ENCODE measurements at regions not wholly inside any gene's neighbourhood (a gene's known extent, or its start where the extent isn't known, plus 50 kb on each side); places are given as distances from the start of the nearest gene placed in this dataset.

DNA sequence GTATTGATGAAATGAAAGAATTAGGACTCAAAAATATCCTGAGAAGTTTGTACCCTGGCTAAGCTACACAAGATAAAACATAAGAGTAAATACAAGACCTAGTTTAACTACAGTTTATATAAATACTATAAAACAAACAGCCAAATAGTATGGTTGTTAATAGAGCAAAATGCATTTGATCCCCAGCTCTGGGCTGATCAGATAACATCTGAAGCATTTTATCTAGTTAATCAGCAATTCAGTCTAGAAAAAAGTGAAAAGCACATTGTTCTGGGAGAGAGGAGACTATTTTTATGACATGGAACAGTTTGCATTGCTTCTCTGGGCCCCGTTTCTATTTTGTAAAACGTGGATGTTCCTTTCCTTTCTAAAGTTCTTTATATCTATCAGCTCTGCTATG lies 139.6 kb upstream of the RORB start:
- Mint-ChIP-seq H3K9me3 (ENCODE audit: low read depth) (no peaks in the 10 kb centered on the region), H3K36me3 (ENCODE audit: low read depth) (no peaks in the 10 kb centered on the region), H3K4me3 (no peak overlapping the region), H3K27me3 (no peaks in the 10 kb centered on the region), H3K27ac (no peak overlapping the region), H3K4me1 (no peaks in the 10 kb centered on the region)
- ChIA-PET POLR2A (no interaction called here), CTCF (interaction anchor here (0.8 kb wide), 1 partner anchor 21 kb away, joined by 6 read pairs; no protein-coding TSS in a partner anchor)
- DNase-seq (no peak), ATAC-seq (no peak)
- intact Hi-C loops (cut with DNase I, micrococcal nuclease), result no loop called here

GRCh38 chr9:74358959-74359358 lies 138.2 kb upstream of the RORB start:
- POLR2A ChIA-PET, result interaction anchor here (0.6 kb wide), 1 partner anchor 1376 kb away, joined by 4 read pairs; no protein-coding TSS in a partner anchor
- Mint-ChIP-seq H3K27ac (no peak overlapping the region), H3K27me3 (no peaks in the 10 kb centered on the region), H3K4me1 (no peaks in the 10 kb centered on the region), H3K4me3 (no peak overlapping the region), H3K36me3 (ENCODE audit: low read depth) (no peaks in the 10 kb centered on the region), H3K9me3 (ENCODE audit: low read depth) (no peaks in the 10 kb centered on the region)
- no peak for DNase-seq
- intact Hi-C loops (cut with DNase I, micrococcal nuclease), result no loop called here
- ATAC-seq, result no peak
- CTCF ChIA-PET, result no interaction called here

DNA sequence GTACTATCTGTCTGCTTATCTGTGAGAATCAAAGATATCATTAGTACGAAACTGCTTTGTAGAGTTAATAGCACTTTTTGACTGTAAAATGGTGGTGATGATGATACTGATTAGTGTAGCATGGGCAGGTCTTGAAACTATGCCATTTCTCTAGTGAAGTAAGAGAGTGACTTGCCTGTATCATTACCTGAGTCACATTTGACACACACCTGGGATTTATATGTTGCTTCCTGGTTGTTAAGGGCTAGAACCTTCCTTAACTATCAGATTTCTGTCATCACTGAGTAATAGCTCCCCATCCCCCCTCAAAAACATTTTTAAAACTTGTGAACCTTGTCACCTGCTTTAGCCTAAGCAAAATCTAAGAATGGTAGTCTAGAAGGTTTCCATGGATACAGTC lies 135.6 kb upstream of the RORB start:
- DNase-seq (no peak), ATAC-seq (no peak)
- ChIA-PET CTCF (interaction anchor here (1.3 kb wide), 1 partner anchor 9 kb away, joined by 3 read pairs; no protein-coding TSS in a partner anchor), POLR2A (no interaction called here)
- no peaks in the 10 kb centered on the region for H3K9me3 Mint-ChIP-seq (ENCODE audit: low read depth)
- intact Hi-C loops (cut with DNase I, micrococcal nuclease), result no loop called here
- H3K36me3 Mint-ChIP-seq (ENCODE audit: low read depth), result no peaks in the 10 kb centered on the region
- H3K27ac Mint-ChIP-seq, result no peak overlapping the region
- H3K4me1 Mint-ChIP-seq, result no peaks in the 10 kb centered on the region
- no peak overlapping the region for H3K4me3 Mint-ChIP-seq
- no peaks in the 10 kb centered on the region for H3K27me3 Mint-ChIP-seq

- no peak overlapping the region for H3K4me3 Mint-ChIP-seq
Measured at GRCh38 chr9:74362423-74362822, 134.7 kb upstream of the RORB start.

GRCh38 chr9:74366111-74366510 lies 131.0 kb upstream of the RORB start:
- Mint-ChIP-seq H3K9me3 (ENCODE audit: low read depth) (no peaks in the 10 kb centered on the region), H3K27ac (no peak overlapping the region), H3K4me3 (no peak overlapping the region), H3K36me3 (ENCODE audit: low read depth) (no peaks in the 10 kb centered on the region), H3K4me1 (no peaks in the 10 kb centered on the region), H3K27me3 (no peaks in the 10 kb centered on the region)
- intact Hi-C loops (cut with DNase I, micrococcal nuclease), result no loop called here
- CTCF ChIA-PET, result no interaction called here
- POLR2A ChIA-PET, result no interaction called here
- DNase-seq (no peak), ATAC-seq (no peak)

More at GRCh38 chr9:74362423-74362822, 134.7 kb upstream of the RORB start:
- no peaks in the 10 kb centered on the region for H3K27me3 Mint-ChIP-seq
- ChIA-PET CTCF (interaction anchor here (1.3 kb wide), 1 partner anchor 8 kb away, joined by 3 read pairs; no protein-coding TSS in a partner anchor), POLR2A (no interaction called here)
- no peaks in the 10 kb centered on the region for H3K36me3 Mint-ChIP-seq (ENCODE audit: low read depth)
- no peaks in the 10 kb centered on the region for H3K9me3 Mint-ChIP-seq (ENCODE audit: low read depth)
- DNase-seq (no peak), ATAC-seq (no peak)
- no peaks in the 10 kb centered on the region for H3K4me1 Mint-ChIP-seq
- no peak overlapping the region for H3K27ac Mint-ChIP-seq
- intact Hi-C loops (cut with DNase I, micrococcal nuclease), result no loop called here

DNA sequence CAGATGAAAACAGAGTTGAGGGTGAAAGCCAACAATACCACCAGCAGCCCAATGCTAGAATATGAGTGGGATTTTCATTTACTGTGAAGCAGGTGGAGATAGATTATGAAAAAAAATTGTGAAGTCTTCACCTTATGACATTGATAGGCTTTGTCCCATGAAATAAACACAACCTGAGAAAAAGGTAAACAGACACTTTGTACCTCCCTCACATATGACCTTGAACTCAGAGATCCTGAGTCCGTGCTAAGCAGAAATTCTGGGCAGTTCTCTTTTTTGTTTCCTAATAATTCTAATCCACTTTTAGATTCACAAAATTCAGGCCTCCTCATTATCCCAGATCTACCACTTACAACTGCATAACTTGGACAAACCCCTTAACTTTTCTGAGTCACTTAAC lies 127.3 kb upstream of the RORB start:
- no peak for ATAC-seq
- no peaks in the 10 kb centered on the region for H3K4me1 Mint-ChIP-seq
- H3K9me3 Mint-ChIP-seq (ENCODE audit: low read depth), result peaks cover 2% of the 10 kb centered on the region
- H3K36me3 Mint-ChIP-seq (ENCODE audit: low read depth), result no peaks in the 10 kb centered on the region
- POLR2A ChIA-PET, result no interaction called here
- no peak overlapping the region for H3K27ac Mint-ChIP-seq
- H3K27me3 Mint-ChIP-seq, result no peaks in the 10 kb centered on the region
- CTCF ChIA-PET, result interaction anchor here (1.0 kb wide), 1 partner anchor 8 kb away, joined by 3 read pairs; no protein-coding TSS in a partner anchor
- DNase-seq, result no peak
- intact Hi-C loops (cut with DNase I, micrococcal nuclease), result no loop called here
- no peak overlapping the region for H3K4me3 Mint-ChIP-seq

- Mint-ChIP-seq H3K9me3 (ENCODE audit: low read depth) (peaks cover 2% of the 10 kb centered on the region), H3K4me3 (no peak overlapping the region), H3K4me1 (no peaks in the 10 kb centered on the region), H3K27me3 (no peaks in the 10 kb centered on the region), H3K27ac (no peak overlapping the region), H3K36me3 (ENCODE audit: low read depth) (no peaks in the 10 kb centered on the region)
- POLR2A ChIA-PET, result no interaction called here
- intact Hi-C loops (cut with DNase I, micrococcal nuclease), result no loop called here
- ATAC-seq (no peak), DNase-seq (no peak)
- CTCF ChIA-PET, result no interaction called here
Measured at GRCh38 chr9:74373348-74373747, 123.8 kb upstream of the RORB start.

- ChIA-PET POLR2A (no interaction called here), CTCF (no interaction called here)
- H3K9me3 Mint-ChIP-seq (ENCODE audit: low read depth), result no peaks in the 10 kb centered on the region
- no peaks in the 10 kb centered on the region for H3K36me3 Mint-ChIP-seq (ENCODE audit: low read depth)
- H3K4me3 Mint-ChIP-seq, result no peak overlapping the region
- no peaks in the 10 kb centered on the region for H3K27me3 Mint-ChIP-seq
- ATAC-seq (no peak), DNase-seq (peak; percentile 40)
- H3K27ac Mint-ChIP-seq, result no peak overlapping the region
- intact Hi-C loops (cut with DNase I, micrococcal nuclease), result loop anchor here in 1 of 2 experiments (2.0 kb wide), 2 partner anchors 697 to 1179 kb away; no protein-coding TSS in a partner anchor
- H3K4me1 Mint-ChIP-seq, result no peaks in the 10 kb centered on the region
Measured at GRCh38 chr9:74379718-74380117, 117.4 kb upstream of the RORB start.

GRCh38 chr9:74391816-74392215 lies 105.3 kb upstream of the RORB start:
- H3K27me3 Mint-ChIP-seq, result no peaks in the 10 kb centered on the region
- H3K4me1 Mint-ChIP-seq, result no peaks in the 10 kb centered on the region
- POLR2A ChIA-PET, result no interaction called here
- no peak overlapping the region for H3K27ac Mint-ChIP-seq
- CTCF ChIA-PET, result no interaction called here
- intact Hi-C loops (cut with DNase I, micrococcal nuclease), result no loop called here
- H3K36me3 Mint-ChIP-seq (ENCODE audit: low read depth), result no peaks in the 10 kb centered on the region
- no peak for ATAC-seq
- no peak for DNase-seq
- H3K9me3 Mint-ChIP-seq (ENCODE audit: low read depth), result peaks cover 2% of the 10 kb centered on the region
- no peak overlapping the region for H3K4me3 Mint-ChIP-seq

DNA sequence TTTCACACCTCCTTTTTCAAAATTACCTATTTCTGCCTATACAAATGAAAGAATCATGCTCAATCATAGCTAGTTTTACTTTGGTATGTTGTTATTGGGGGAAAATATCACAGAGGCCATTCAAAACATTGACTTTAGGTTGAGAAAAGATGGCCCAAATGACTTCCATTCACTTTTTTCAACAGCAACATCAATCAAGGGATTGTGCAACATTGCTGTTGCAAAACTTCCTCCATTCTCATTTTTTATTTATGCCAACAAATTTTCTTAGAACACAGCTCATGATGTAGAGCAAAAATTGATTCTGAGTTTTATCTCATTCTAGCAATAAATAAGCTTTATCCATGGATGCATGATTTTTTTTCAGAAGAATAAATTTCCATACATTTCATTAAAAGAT lies 93.6 kb upstream of the RORB start:
- ChIA-PET POLR2A (no interaction called here), CTCF (no interaction called here)
- Mint-ChIP-seq H3K9me3 (ENCODE audit: low read depth) (peaks cover 13% of the 10 kb centered on the region), H3K4me1 (no peaks in the 10 kb centered on the region), H3K4me3 (no peak overlapping the region), H3K27me3 (no peaks in the 10 kb centered on the region), H3K27ac (no peak overlapping the region), H3K36me3 (ENCODE audit: low read depth) (no peaks in the 10 kb centered on the region)
- DNase-seq (no peak), ATAC-seq (no peak)
- intact Hi-C loops (cut with DNase I, micrococcal nuclease), result no loop called here

- ChIA-PET CTCF (no interaction called here), POLR2A (no interaction called here)
- Mint-ChIP-seq H3K9me3 (ENCODE audit: low read depth) (peaks cover 13% of the 10 kb centered on the region), H3K27ac (no peak overlapping the region), H3K4me3 (no peak overlapping the region), H3K36me3 (ENCODE audit: low read depth) (no peaks in the 10 kb centered on the region), H3K4me1 (no peaks in the 10 kb centered on the region), H3K27me3 (no peaks in the 10 kb centered on the region)
- ATAC-seq, result no peak
- intact Hi-C loops (cut with DNase I, micrococcal nuclease), result no loop called here
- DNase-seq, result no peak
Measured at GRCh38 chr9:74404620-74405019, 92.5 kb upstream of the RORB start.

DNA sequence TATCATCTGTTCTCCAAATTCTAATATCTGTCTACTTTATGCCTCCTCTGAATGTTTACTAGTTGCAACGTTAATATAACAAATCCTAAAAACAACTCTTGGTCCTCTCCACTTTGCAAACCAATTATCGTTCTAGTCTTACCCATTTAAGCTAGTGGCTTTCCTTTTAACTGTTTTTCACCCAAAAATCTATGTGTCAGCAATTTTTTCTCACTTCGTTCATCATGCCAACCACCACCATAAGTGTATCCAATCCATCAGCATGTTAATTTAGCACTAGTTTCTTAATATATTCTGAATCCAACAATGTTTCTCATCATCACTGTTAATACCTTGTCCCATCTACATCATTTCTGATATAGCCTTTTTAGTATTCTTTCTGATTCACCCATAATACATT lies 90.0 kb upstream of the RORB start:
- POLR2A ChIA-PET, result no interaction called here
- Mint-ChIP-seq H3K27me3 (no peaks in the 10 kb centered on the region), H3K36me3 (ENCODE audit: low read depth) (no peaks in the 10 kb centered on the region), H3K4me3 (no peak overlapping the region), H3K27ac (no peak overlapping the region), H3K4me1 (no peaks in the 10 kb centered on the region), H3K9me3 (ENCODE audit: low read depth) (peaks cover 13% of the 10 kb centered on the region)
- ATAC-seq, result no peak
- DNase-seq, result no peak
- CTCF ChIA-PET, result no interaction called here
- intact Hi-C loops (cut with DNase I, micrococcal nuclease), result no loop called here

All from activated CD4-positive, alpha-beta T cell treated with anti-CD3 and anti-CD28 coated beads for 36 hours (primary cell).